PC-3 (cell line): ENCODE measurements at regions not wholly inside any gene's neighbourhood (a gene's known extent, or its start where the extent isn't known, plus 50 kb on each side); places are given as distances from the start of the nearest gene placed in this dataset.

Experiments used
- ATAC-seq: fragments of 200-7000 bp; cut with Tn5 transposase; 2 replicates; pipeline ENCODE4 v1.9.1; 2020; ENCODE audit warnings: mild to moderate bottlenecking, moderate library complexity
- BruUV-seq: library from RNA; stranded (reverse); fragments of 400-500 nt; replicated peaks from 2 replicates; lab custom pipeline; 2021; lab: Mats Ljungman, UMichigan
- CTCF ChIA-PET: fragments of 300-600 bp; sonication (Branson Sonifier 250); formaldehyde crosslinking; loops from one replicate; lab custom pipeline; 2022; ENCODE audit warnings: antibody characterized with exemption; lab: Charles Lee
- POLR2A ChIA-PET: fragments of 300-600 bp; sonication (Branson Sonifier 250); formaldehyde crosslinking; loops from one replicate; lab custom pipeline; 2022; ENCODE audit warnings: antibody characterized with exemption; ENCODE audit not compliant: unreplicated experiment; lab: Charles Lee
- DNase-seq: peaks from one replicate; pipeline ENCODE4 v3.0.0-alpha.2; 2015
- H2AFZ ChIP-seq: fragments of 300-600 bp; sonication (generic); 2 replicates; pipeline ENCODE4 v1.6.0; 2016; ENCODE audit warnings: antibody characterized with exemption, low read length
- H3F3A ChIP-seq: fragments of 300-600 bp; sonication (generic); one replicate; pipeline ENCODE4 v1.6.0; 2017; ENCODE audit warnings: antibody characterized with exemption, low read length, control low read depth, mild to moderate bottlenecking; ENCODE audit not compliant: unreplicated experiment
- H3K27ac ChIP-seq: fragments of 300-600 bp; sonication (generic); 2 replicates; pipeline ENCODE4 v1.5.1; 2016; ENCODE audit warnings: mild to moderate bottlenecking, low read length
- H3K27me3 ChIP-seq: fragments of 300-600 bp; sonication (generic); 2 replicates; pipeline ENCODE4 v1.6.1; 2016; ENCODE audit warnings: low read length, mixed read lengths
- H3K36me3 ChIP-seq: fragments of 300-600 bp; sonication (generic); 2 replicates; pipeline ENCODE4 v1.6.1; 2016; ENCODE audit warnings: low read depth, mixed run types, low read length, mixed read lengths
- H3K4me1 ChIP-seq: fragments of 300-600 bp; sonication (generic); 2 replicates; pipeline ENCODE4 v1.5.1; 2016; ENCODE audit warnings: low read length; ENCODE audit not compliant: insufficient read depth
- H3K4me2 ChIP-seq: fragments of 300-600 bp; sonication (generic); 2 replicates; pipeline ENCODE4 v1.6.0; 2016; ENCODE audit warnings: low read length
- H3K4me3 ChIP-seq: fragments of 300-600 bp; sonication (generic); 2 replicates; pipeline ENCODE4 v1.5.1; 2016; ENCODE audit warnings: mild to moderate bottlenecking, low read length, mixed read lengths
- H3K79me2 ChIP-seq: fragments of 300-600 bp; sonication (generic); 2 replicates; pipeline ENCODE4 v1.6.1; 2017; ENCODE audit warnings: low read length, mixed read lengths
- H3K9ac ChIP-seq: fragments of 300-600 bp; sonication (generic); 2 replicates; pipeline ENCODE4 v1.6.0; 2016; ENCODE audit warnings: mild to moderate bottlenecking, low read length
- H3K9me2 ChIP-seq: fragments of 300-600 bp; sonication (generic); replicated peaks from 2 replicates; pipeline ENCODE4 v1.6.1; 2016; ENCODE audit warnings: mixed run types, low read length, mixed read lengths
- H3K9me3 ChIP-seq: fragments of 300-600 bp; sonication (generic); 2 replicates; pipeline ENCODE4 v1.6.1; 2016; ENCODE audit warnings: low read length, mixed read lengths
- H4K20me1 ChIP-seq: fragments of 300-600 bp; sonication (generic); 2 replicates; pipeline ENCODE4 v1.6.1; 2016; ENCODE audit warnings: low read length, mixed read lengths
- EZH2 ChIP-seq: fragments of 300-600 bp; sonication (generic); IDR thresholded peaks from one replicate; pipeline ENCODE4 v1.6.1; 2017; ENCODE audit warnings: antibody characterized with exemption, mild to moderate bottlenecking, low read length; ENCODE audit not compliant: unreplicated experiment
- EZH2phosphoT487 ChIP-seq: fragments of 300-600 bp; sonication (generic); IDR thresholded peaks from 2 replicates; pipeline ENCODE4 v1.6.1; 2018; ENCODE audit warnings: mild to moderate bottlenecking, antibody characterized with exemption, low read length, borderline replicate concordance
- intact Hi-C: fragments of 100-400 bp; cut with micrococcal nuclease; formaldehyde crosslinking; loops from 2 replicates; pipeline ENCODE4 v1.9.0; 2023
- TF ChIP-seq, protein P1 (sequence below): fragments of 300-600 bp; sonication (generic); conservative IDR thresholded peaks from 2 replicates; pipeline ENCODE4 v1.5.1; 2017; ENCODE audit warnings: antibody characterized with exemption, low read depth, mild to moderate bottlenecking, low read length

DNA sequence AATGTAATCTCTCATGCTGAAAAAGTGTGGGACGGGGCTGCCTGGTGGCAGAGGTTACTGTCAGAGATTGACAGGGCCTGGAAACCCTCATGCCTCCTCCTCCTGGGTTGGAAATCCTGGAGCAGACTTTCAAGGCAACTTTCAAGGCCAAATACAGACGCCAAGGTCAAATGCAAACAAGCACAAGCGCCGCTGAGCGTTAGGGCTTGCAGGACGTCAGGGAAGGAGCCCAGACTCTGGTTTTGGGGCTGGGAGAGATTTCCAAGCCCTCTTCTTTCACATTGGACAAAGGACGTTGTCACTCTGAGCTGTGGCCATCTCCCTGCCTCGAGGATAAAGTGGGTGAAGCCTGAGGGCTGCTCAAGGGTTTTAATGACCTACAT lies 120.1 kb downstream of the TWIST2 start:
- CTCF ChIA-PET = no interaction called here

GRCh38 chr2:238968616-238969384 lies 120.9 kb downstream of the TWIST2 start:
- no peak for DNase-seq
- TF ChIP-seq, protein P1, sequence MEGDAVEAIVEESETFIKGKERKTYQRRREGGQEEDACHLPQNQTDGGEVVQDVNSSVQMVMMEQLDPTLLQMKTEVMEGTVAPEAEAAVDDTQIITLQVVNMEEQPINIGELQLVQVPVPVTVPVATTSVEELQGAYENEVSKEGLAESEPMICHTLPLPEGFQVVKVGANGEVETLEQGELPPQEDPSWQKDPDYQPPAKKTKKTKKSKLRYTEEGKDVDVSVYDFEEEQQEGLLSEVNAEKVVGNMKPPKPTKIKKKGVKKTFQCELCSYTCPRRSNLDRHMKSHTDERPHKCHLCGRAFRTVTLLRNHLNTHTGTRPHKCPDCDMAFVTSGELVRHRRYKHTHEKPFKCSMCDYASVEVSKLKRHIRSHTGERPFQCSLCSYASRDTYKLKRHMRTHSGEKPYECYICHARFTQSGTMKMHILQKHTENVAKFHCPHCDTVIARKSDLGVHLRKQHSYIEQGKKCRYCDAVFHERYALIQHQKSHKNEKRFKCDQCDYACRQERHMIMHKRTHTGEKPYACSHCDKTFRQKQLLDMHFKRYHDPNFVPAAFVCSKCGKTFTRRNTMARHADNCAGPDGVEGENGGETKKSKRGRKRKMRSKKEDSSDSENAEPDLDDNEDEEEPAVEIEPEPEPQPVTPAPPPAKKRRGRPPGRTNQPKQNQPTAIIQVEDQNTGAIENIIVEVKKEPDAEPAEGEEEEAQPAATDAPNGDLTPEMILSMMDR = no peak
- TF ChIP-seq EZH2 = no peak
- TF ChIP-seq EZH2phosphoT487 = no peak
- Histone ChIP-seq H3F3A (no peaks in the 10 kb centered on the region), H3K79me2 (no peaks in the 10 kb centered on the region), H3K4me1 (peaks cover 8% of the 10 kb centered on the region), H4K20me1 (no peaks in the 10 kb centered on the region), H2AFZ (no peak overlapping the region), H3K36me3 (no peaks in the 10 kb centered on the region), H3K9me2 (no peaks in the 10 kb centered on the region), H3K27ac (no peak overlapping the region), H3K27me3 (no peaks in the 10 kb centered on the region), H3K9me3 (no peaks in the 10 kb centered on the region), H3K4me3 (no peak overlapping the region), H3K4me2 (no peak overlapping the region), H3K9ac (no peak overlapping the region)
- ChIA-PET CTCF (no interaction called here), POLR2A (interaction anchor here (0.7 kb wide), 1 partner anchor 495 kb away, joined by 3 read pairs; no protein-coding TSS in a partner anchor)
- intact Hi-C loops = no loop called here
- BruUV-seq = no TSS peak
- no peak for ATAC-seq

More for the DNA sequence above, 120.1 kb downstream of the TWIST2 start:
- intact Hi-C loops = no loop called here
- Histone ChIP-seq H3K4me3 (no peak overlapping the region), H3K79me2 (no peaks in the 10 kb centered on the region), H3K27me3 (no peaks in the 10 kb centered on the region), H3K9me3 (no peaks in the 10 kb centered on the region), H4K20me1 (no peaks in the 10 kb centered on the region), H3K9me2 (no peaks in the 10 kb centered on the region), H3K4me2 (no peak overlapping the region), H3K36me3 (no peaks in the 10 kb centered on the region), H2AFZ (no peak overlapping the region), H3K4me1 (peaks cover under 1% of the 10 kb centered on the region; the same call in 1 of the 2 replicates), H3K9ac (no peak overlapping the region), H3K27ac (no peak overlapping the region), H3F3A (no peaks in the 10 kb centered on the region)
- TF ChIP-seq EZH2 (no peak), EZH2phosphoT487 (no peak)
- TF ChIP-seq, protein P1 = no peak
- no TSS peak for BruUV-seq
- POLR2A ChIA-PET = no interaction called here
- DNase-seq (no peak), ATAC-seq (no peak)

DNA sequence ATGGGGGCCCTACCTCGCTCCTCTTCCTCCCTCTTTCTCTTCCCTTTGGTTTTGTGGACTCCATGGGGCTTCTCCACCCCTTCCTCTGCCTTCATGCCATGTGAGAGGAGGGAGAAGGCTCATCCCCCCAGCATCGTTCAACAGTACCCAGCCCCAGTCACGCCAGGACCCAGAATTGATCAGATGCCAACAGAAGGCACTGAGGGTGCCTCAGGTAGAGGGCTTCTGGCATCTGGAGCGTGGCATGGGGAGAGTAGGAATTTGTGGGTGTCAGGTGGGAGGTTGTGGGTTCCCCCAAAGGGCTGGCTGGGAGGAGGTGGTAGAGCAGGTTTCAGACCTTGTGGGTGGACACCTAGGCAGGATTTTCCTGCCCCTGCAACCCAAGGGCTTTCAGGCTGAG lies 122.0 kb downstream of the TWIST2 start:
- CTCF ChIA-PET = no interaction called here

More for the DNA sequence above, 122.0 kb downstream of the TWIST2 start:
- Histone ChIP-seq H3K9ac (no peak overlapping the region), H3K4me1 (peaks cover 19% of the 10 kb centered on the region), H3K9me3 (no peaks in the 10 kb centered on the region), H3K4me3 (no peak overlapping the region), H3K4me2 (no peak overlapping the region), H3K9me2 (no peaks in the 10 kb centered on the region), H3K27ac (no peak overlapping the region), H4K20me1 (no peaks in the 10 kb centered on the region), H3K36me3 (no peaks in the 10 kb centered on the region), H3K27me3 (no peaks in the 10 kb centered on the region), H2AFZ (no peak overlapping the region), H3F3A (no peaks in the 10 kb centered on the region), H3K79me2 (no peaks in the 10 kb centered on the region)
- TF ChIP-seq EZH2 (no peak), EZH2phosphoT487 (no peak)
- TF ChIP-seq, protein P1 = no peak
- no TSS peak for BruUV-seq
- DNase-seq = no peak
- intact Hi-C loops = loop anchor here (2.0 to 10.0 kb wide), 3 partner anchors 137 to 245 kb away; no protein-coding TSS in a partner anchor
- no peak for ATAC-seq
- POLR2A ChIA-PET = no interaction called here
